Heart left ventricle (tissue), 16 donors: ENCODE measurements at regions not wholly inside any gene's neighbourhood (a gene's known extent, or its start where the extent isn't known, plus 50 kb on each side); places are given as distances from the start of the nearest gene placed in this dataset.

ENCODE experiments used
- ATAC-seq, 4 donors: fragments of 200-7000 bp; cut with Tn5 transposase; one replicate each; pipeline ENCODE4 v1.9.1; 2020 to 2022; ENCODE audit warnings: moderate library complexity in 4 of 4, mild to moderate bottlenecking in 3 of 4, moderate number of reproducible peaks in 1 of 4
- DNase-seq, 5 donors: peaks; one replicate each; pipeline ENCODE4 v3.0.0-alpha.2; 2020
- H3K27ac ChIP-seq, 12 donors: fragments of 200-600 bp; sonication (generic) in 4 of 12; one replicate each; pipeline versions ENCODE4 v1.5.0 to v1.8.0; 2016 to 2022; ENCODE audit warnings: mild to moderate bottlenecking in 2 of 12
- H3K27me3 ChIP-seq, 9 donors: fragments of 200-600 bp; sonication (generic) in 2 of 9; one replicate each; pipeline versions ENCODE4 v1.5.1 to v1.8.0; 2016 to 2022; ENCODE audit warnings: mild to moderate bottlenecking in 3 of 9
- H3K36me3 ChIP-seq, 9 donors: fragments of 200-600 bp; sonication (generic) in 2 of 9; one replicate each; pipeline versions ENCODE4 v1.5.0 to v1.8.0; 2018 to 2022; ENCODE audit warnings: mild to moderate bottlenecking in 2 of 9
- H3K4me1 ChIP-seq, 12 donors: fragments of 200-600 bp; sonication (generic) in 4 of 12; one replicate each; pipeline versions ENCODE4 v1.5.0 to v1.8.0; 2016 to 2022; ENCODE audit warnings: mild to moderate bottlenecking in 3 of 12
- H3K4me3 ChIP-seq, 12 donors: fragments of 200-600 bp; sonication (generic) in 4 of 12; one replicate each; pipeline versions ENCODE4 v1.5.0 to v1.8.0; 2017 to 2022; ENCODE audit warnings: mild to moderate bottlenecking in 9 of 12, moderate library complexity in 4 of 12
- H3K9me3 ChIP-seq, 12 donors: fragments of 200-600 bp; sonication (generic) in 4 of 12; one replicate each; pipeline versions ENCODE4 v1.5.0 to v1.8.0; 2016 to 2022; ENCODE audit warnings: mild to moderate bottlenecking in 1 of 12
- CTCF ChIP-seq, 12 donors: fragments of 200-600 bp; sonication (generic) in 4 of 12; IDR thresholded peaks; one replicate each; pipeline versions ENCODE4 v1.5.0 to v1.8.0; 2018 to 2022; ENCODE audit warnings: antibody characterized with exemption in 12 of 12, mild to moderate bottlenecking in 5 of 12
- POLR2A ChIP-seq, 2 donors: fragments of 450-650 bp; IDR thresholded peaks; one replicate each; pipeline ENCODE4 v1.6.1; 2017; ENCODE audit warnings: antibody characterized with exemption in 2 of 2, mild to moderate bottlenecking in 2 of 2, moderate library complexity in 2 of 2
- WGBS, 4 donors: extraction: QIAGEN DNeasy Blood & Tissue Kit in 2 of 4; methylation state at CpG; one replicate each; pipeline versions ENCODE4 v1.1.5 to v1.1.7; 2013 to 2018; 5-methylcytosine and 5-hydroxymethylcytosine counted together
- intact Hi-C, 10 donors: fragments of 100-400 bp; cut with DNase I; formaldehyde crosslinking; loops; one replicate each; pipeline versions ENCODE4 v1.11.1 to v1.14.2; 2022
- donor health status: ischemic (EF 13 %, LVEDD 7.1; RV severe dilation, severe dysfunction).
- donor health status: healthy with polysubstance abuse.
- donor health status: DM: no; HTN: yes; CAD: no.
- donor health status: DM: no; HTN: no; CAD: no.
- donor health status: ischemic (EF 25% LVEDD 6.9; RV normal size, moderate dysfunction).
- donor health status: ischemic (EF 25% LVEDD 5.7; RV mildly dilated, moderate dysfunction).
- donor health status: healthy.
- donor health status: DM: yes; HTN: yes; CAD: no.
- donor health status: ischemic (EF 35%, LVEDD 5.7; RV mildly dilated, moderate dysfunction).
- donor health status: nonischemic (EF 11% LVEDD 7.7; RV severe dilation, severe dysfunction).
- donor health status: DM: yes; HTN: yes; CAD: no.
- donor health status: PGD.
- donor health status: ischemic (EF 29% LVEDD 5.4; RV normal size, mild dysfunction).
- donor health status: nonischemic (EF 23%, LVEDD 6.1; RV moderate dilation, normal function).

- WGBS, 4 donors, result 88 to 92% (median 90%) methylated on average over 3 of the region's 3 CpGs
- Histone ChIP-seq H3K4me1 (no peaks in the 10 kb centered on the region), H3K4me3 (no peak overlapping the region), H3K27me3 (no peaks in the 10 kb centered on the region), H3K36me3 (no peaks in the 10 kb centered on the region), H3K27ac (no peak overlapping the region), H3K9me3 (peaks cover 0 to 4% (median 0%) of the 10 kb centered on the region in 12 donors)
- DNase-seq, result no peak
- no peak for TF ChIP-seq CTCF (IDR thresholded peaks at IDR 0.05)
- TF ChIP-seq POLR2A (IDR thresholded peaks at IDR 0.05), result no peak
- no peak for ATAC-seq
- intact Hi-C loops, result no loop called here
Measured at GRCh38 chr3:68328049-68328448, 604.3 kb downstream of the TAFA4 start.

GRCh38 chr3:68315964-68316363 lies 616.4 kb downstream of the TAFA4 start:
- Histone ChIP-seq H3K4me3 (no peak overlapping the region), H3K36me3 (no peaks in the 10 kb centered on the region), H3K4me1 (no peaks in the 10 kb centered on the region), H3K27ac (no peak overlapping the region), H3K9me3 (peaks cover 0 to 7% (median 0%) of the 10 kb centered on the region in 12 donors), H3K27me3 (no peaks in the 10 kb centered on the region)
- TF ChIP-seq CTCF (IDR thresholded peaks at IDR 0.05) (no peak), POLR2A (IDR thresholded peaks at IDR 0.05) (no peak)
- WGBS, 4 donors, result 74 to 83% (median 77%) methylated on average over 1 of the region's 1 CpG
- DNase-seq (no peak), ATAC-seq (no peak)
- intact Hi-C loops, result no loop called here

- Histone ChIP-seq H3K27ac (no peak overlapping the region), H3K27me3 (no peaks in the 10 kb centered on the region), H3K9me3 (peaks cover 0 to 7% (median 0%) of the 10 kb centered on the region in 12 donors), H3K4me1 (no peaks in the 10 kb centered on the region), H3K4me3 (no peak overlapping the region), H3K36me3 (no peaks in the 10 kb centered on the region)
- TF ChIP-seq POLR2A (IDR thresholded peaks at IDR 0.05) (no peak), CTCF (IDR thresholded peaks at IDR 0.05) (no peak)
- DNase-seq, result no peak
- no peak for ATAC-seq
- intact Hi-C loops, result no loop called here
- WGBS, 4 donors, result 71 to 88% (median 86%) methylated on average over 1 of the region's 1 CpG
Measured at GRCh38 chr3:68315546-68315945, 616.8 kb downstream of the TAFA4 start.

DNA sequence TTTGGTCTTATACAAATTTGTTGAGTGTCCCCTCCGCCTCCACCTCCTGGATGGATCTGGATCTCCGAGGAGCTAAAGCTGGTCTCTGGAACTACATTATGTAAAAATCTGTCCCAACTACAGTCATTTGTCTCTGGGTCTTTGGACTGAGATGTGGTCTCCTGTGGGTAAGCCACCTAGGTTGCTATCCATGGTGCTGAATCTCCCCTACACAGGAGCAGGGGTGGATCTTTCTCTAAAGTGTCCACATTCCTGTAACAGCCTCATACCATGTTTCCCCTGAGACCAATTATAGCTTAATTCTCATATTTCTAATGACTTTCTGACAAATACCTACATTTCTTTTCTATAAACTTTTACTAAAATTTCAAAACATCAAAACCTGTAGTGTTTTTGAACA lies 625.8 kb downstream of the TAFA4 start:
- H3K36me3 ChIP-seq, result no peaks in the 10 kb centered on the region
- ATAC-seq, result no peak
- intact Hi-C loops, result no loop called here
- H3K9me3 ChIP-seq, result no peaks in the 10 kb centered on the region
- no peak for TF ChIP-seq CTCF (IDR thresholded peaks at IDR 0.05)
- TF ChIP-seq POLR2A (IDR thresholded peaks at IDR 0.05), result no peak
- no peak overlapping the region for H3K4me3 ChIP-seq
- DNase-seq, result no peak
- H3K27ac ChIP-seq, result no peak overlapping the region
- no peaks in the 10 kb centered on the region for H3K27me3 ChIP-seq
- 69 to 85% (median 79%) methylated on average over 2 of the region's 2 CpGs for WGBS, 4 donors
- H3K4me1 ChIP-seq, result no peaks in the 10 kb centered on the region
